Adrenal gland (tissue), 5 donors: ENCODE measurements at regions not wholly inside any gene's neighbourhood (a gene's known extent, or its start where the extent isn't known, plus 50 kb on each side); places are given as distances from the start of the nearest gene placed in this dataset.

Source experiments
- CTCF ChIP-seq, 6 experiments: fragments of 450-650 bp in 4 of 6; fragments of 200-600 bp in 2 of 6; sonication (generic) in 1 of 6; IDR thresholded peaks; 1 replicate in 5 of 6; 2 replicates in 1 of 6; pipeline versions ENCODE4 v1.5.1 to v1.8.0; 2016 to 2021; ENCODE audit warnings: antibody characterized with exemption in 6 of 6, mild to moderate bottlenecking in 2 of 6, moderate library complexity in 1 of 6
- POLR2A ChIP-seq, 2 donors: fragments of 450-650 bp; IDR thresholded peaks; one replicate each; pipeline ENCODE4 v1.6.1; 2017; ENCODE audit warnings: antibody characterized with exemption in 2 of 2, mild to moderate bottlenecking in 2 of 2, moderate library complexity in 1 of 2
- donor health status: DM: no; HTN: no; CAD: no.

- TF ChIP-seq POLR2A (IDR thresholded peaks at IDR 0.05): no peak
- TF ChIP-seq CTCF (IDR thresholded peaks at IDR 0.05): no peak
Observed at GRCh38 chr6:148109732-148110131, 232.9 kb upstream of the SASH1 start.
